GM19455 (cell line): ENCODE measurements at regions not wholly inside any gene's neighbourhood (a gene's known extent, or its start where the extent isn't known, plus 50 kb on each side); places are given as distances from the start of the nearest gene placed in this dataset.
"Not testable (repeated sequence)": the region's sequence is repeated elsewhere in the genome, so short reads cannot be mapped to it uniquely, and the experiment has no call there.

Source experiments
- ATAC-seq: cut with Tn5 transposase; IDR thresholded peaks from one replicate; pipeline ENCODE4 v1.9.1; 2021; ENCODE audit not compliant: unreplicated experiment

DNA sequence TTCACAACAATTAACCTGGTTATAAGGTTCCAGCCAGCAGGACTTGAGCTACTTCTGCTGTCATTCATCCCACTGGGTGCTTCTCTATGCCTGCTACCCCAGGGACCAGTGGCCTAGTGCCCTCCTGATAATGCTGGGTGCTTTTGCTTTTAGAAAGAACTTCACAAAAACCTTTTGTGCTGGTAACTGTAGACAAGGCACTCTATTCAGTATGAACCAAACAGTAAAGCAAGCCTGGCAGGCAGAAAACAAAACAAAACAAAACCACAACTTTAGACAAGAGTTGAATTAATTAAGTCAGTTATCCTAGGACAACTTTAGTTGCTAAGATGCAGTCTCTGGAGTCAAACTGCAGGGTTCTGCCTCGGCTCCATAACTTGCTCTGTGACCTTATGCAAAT, 61.9 kb upstream of the ADGRL2 start:
- no peak for ATAC-seq

DNA sequence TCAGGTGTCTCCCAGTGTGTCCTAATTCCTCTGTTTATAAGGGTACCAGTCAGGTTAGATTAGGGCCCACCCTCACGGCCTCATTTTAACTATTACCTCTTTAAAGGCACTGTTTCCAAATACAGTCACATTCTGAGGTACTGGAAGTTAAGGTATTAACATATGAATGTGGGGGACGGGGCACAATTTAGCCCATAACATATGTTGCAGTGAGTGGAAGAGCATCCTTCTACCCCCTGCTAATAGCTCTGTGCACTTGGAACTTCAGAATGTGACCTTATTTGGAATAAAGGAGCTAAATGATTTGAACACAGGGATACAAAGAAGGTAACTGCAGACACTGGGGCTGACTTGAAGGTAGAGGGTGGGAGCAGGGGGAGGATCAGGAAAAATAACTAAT, 67.3 kb upstream of the ADGRL2 start:
- ATAC-seq: no peak

DNA sequence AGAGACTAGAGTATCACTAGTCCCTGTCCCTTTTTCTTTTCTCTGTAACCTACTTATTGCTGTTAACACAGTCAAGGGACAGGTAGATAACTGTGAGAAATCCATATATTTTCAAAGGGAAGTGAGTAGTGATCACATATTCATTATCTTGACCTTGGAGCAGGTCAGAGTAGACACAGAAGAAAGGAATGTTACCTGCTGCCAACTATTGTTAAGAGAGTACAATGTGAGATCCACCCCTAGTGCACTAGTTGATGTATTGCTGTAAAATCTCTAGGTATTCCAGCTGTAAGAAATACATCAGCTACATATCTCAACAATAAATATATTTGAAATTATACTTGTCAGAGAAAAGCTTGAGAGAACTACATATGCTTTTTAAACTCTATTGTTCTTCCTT, 68.7 kb upstream of the ADGRL2 start:
- no peak for ATAC-seq

DNA sequence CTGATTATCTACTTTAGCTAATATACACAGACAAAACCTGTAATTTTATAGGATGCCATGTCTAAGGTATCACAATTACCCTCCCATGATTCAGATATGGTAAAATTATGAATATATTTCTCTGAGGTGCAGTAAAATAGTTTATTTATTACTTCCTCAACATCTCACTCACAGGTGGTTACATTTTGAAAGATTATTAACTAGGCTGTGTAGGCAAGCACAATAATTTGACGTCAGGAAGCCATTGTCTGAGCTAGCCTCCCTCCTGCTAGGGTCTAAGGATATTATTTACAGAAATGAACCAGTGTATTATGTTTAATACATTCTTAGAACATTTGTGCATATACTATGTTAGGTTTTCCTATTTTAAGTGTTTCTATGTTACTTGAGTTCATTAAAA, 69.9 kb upstream of the ADGRL2 start:
- ATAC-seq: no peak

DNA sequence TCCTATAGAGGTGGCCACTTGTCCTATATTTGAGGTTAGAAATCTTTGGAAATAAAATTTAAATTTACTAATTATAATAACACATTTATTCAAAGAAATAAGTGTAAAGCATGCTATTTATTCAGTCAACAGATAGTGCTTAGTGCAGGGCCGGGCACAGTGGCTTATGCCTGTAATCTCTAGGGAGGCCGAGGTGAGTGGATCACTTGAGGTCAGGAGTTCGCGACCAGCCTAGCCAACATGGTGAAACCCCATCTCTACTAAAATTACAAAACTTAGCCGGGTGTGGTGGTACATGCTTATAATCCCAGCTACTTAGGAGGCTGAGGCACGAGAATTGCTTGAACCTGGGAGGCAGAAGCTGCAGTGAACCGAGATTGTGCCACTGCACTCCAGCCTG, 70.4 kb upstream of the ADGRL2 start:
- ATAC-seq: not testable (repeated sequence)

DNA sequence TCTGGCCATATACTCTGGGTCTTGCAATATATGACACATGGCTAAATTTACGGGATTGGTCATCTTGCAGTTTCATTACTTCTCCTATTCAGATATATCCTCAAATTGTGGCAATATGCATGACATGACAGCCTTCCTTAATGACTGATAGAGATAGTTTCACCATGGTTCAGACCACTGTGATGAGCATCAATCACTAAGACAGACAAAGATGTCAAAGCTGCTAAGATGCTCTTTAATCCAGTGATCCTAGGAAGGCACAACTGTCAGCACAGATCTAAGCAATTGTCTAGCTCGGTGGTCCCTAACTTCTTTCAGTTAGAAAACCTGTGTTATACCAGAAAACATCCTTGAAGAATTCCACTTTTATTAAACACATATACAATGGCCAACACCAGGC, 70.9 kb upstream of the ADGRL2 start:
- no peak for ATAC-seq

DNA sequence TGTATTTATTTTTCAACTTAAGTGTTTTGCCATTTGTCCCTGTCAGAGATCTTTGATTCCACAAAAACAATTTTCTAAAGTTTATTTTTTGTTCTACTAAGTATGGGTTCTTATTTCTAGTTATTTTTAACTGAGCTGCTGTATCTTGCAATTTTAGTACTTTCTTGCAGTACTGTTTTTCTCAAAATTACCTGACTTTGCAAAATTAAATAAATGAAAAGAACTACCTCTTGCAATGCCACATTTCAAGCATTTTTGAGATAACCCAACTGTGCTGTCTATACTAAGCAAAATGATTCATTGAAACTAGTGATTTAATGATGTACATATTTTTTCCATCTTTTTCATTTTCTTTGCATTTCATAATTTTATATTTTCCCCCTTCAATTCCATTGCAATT, 71.5 kb upstream of the ADGRL2 start:
- ATAC-seq: no peak

DNA sequence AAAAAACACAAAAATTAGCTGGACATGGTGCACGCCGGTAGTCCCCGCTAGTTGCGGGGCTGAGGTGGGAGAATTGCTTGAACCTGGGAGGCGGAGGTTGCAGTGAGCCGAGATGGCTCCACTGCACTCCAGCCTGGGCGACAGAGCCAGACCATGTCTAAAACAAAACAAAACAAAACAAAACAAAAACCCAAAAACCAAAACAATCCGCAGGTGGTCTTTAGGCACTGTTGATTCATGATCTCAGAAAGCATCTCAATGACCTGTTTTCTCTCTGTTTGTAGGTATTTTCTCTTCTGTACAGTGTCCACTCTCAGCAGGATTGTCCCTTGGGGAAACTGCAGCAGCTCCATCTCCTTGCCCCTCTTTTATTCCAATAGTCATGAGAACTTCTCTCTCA, 74.9 kb upstream of the ADGRL2 start:
- ATAC-seq: no peak

DNA sequence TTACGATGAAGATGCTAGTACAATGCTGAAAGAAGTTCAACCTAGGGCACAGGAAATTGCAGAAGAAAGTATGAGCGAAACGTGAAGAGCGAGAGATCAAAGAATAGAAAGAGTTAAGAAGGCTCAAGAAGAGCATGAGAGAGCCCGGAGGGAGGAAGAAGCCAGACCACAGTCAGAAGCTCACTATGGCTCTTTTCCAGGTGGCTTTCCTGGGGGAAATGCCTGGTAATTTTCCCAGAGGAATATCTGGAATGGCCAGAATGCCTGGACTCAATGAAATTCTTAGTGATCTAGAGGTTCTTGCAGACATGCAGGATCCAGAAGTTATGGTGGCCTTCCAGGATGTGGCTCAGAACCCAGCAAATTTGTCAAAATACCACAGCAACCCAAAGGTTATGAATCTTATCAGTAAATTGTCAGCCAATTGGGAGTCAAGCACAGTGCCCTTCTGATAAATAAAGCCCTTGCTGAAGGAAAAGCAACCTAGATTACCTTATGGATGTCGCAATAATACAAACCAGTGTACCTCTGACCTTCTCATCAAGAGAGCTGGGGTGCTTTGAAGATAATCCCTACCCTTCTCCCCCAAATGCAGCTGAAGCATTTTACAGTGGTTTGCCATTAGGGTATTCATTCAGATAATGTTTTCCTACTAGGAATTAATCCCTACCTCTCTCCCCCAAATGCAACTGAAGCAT, 78.0 kb upstream of the ADGRL2 start:
- not testable (repeated sequence) for ATAC-seq

DNA sequence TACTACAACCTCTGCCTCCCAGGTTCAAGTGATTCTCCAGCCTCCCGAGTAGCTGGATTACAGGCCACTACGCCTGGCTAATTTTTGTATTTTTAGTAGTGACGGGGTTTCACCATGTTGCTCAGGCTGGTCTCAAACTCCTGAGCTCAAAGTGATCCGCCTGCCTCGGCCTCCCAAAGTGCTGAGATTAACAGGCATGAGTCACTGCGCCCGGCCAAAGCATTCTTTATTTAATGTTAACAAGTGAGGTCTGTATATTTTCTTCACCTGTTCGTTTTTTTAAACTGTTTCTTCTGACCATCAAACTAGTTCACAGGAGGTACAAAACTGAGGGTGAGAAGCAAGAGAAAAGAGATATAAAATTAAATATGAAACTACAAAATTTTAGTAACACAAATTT, 80.5 kb upstream of the ADGRL2 start:
- not testable (repeated sequence) for ATAC-seq

DNA sequence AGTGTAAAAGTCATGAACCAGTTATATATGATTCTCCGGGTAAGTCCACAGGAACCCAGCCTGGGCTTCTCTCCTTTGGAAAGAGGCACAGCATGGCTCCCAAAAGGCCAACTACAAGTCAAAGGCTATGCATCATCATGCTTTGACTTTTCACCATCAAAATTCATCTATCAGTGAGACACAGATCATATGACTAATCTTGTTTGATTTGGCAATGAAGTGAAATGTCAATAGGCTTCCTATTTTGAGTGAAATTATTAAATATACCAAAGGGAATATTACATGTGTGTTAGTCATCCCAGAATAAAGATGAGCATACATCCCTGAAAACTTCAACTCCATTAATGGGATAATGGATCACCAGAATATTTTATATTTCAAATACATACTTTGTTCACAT, 83.5 kb upstream of the ADGRL2 start:
- ATAC-seq: no peak

DNA sequence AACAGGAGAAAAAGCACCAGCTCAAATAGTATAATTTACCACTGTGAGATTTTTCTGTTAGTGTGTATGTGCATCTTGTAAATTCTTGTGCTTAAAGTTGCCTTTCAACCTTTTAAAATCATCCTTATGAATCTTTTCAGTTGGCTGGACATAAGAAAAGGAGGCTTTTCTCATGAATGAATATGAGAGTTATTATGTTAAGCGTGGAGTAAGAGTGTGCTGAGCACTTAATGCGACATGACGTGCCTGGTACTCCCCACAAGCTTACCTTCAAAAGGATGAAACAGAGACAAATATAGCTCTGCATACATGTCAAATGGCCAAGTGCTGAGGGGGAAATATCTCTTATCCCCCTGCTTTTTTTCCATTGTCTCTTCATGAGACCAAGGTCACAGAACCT, 85.3 kb upstream of the ADGRL2 start:
- ATAC-seq: no peak

DNA sequence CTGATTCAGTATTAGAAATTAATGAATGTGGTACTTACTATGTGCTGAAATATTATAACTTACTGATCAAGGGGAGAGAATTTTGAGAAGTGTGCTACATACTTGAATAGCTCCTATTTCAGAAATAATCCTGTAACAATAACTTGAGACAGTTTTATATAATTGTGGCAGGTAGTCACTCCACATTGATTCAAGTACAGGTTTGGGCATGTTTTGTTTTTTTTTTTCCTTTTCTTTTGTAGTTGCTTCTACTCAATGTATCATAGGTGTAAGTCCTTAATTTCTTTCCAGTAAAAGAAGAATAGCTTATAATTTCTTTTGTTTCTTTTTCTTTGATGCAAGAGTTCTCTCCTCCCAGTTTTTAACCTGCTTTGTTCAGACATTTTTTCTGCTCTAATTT, 86.1 kb upstream of the ADGRL2 start:
- ATAC-seq: no peak

DNA sequence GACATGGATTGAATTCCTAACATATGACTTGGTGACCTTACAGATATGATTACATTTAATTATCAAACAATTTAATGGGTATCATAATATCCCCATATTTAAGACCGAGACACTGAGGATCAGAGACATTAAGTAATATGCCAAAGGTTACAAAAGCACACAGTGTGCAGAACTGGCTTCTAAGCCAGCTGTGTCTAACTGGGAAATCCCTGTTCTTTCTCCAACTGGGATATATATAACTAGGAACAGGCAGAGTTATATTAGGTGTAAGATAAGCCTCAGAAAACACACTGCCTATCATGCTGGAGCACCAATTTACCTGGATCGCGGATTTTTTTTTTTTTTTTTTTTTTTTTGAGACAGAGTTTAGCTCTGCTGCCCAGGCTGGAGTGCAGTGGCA, 88.3 kb upstream of the ADGRL2 start:
- no peak for ATAC-seq

DNA sequence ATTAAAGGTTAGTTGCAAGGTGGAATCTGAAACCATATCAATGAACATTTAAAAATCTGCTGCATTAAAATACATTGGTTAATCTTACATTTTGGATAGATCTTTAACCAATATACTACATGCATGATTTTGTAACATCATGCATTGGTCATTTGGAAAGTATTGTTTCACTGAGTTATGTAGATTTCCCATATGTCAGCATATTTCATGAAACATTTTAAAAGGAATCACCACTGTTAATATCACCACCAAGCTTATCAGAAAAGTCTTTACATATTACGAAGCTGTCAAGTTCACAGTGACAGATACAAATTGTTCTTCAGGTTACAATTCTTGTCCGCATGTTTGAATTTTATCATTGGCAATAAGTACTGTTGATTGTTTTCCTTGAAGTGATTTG, 89.9 kb upstream of the ADGRL2 start:
- no peak for ATAC-seq

DNA sequence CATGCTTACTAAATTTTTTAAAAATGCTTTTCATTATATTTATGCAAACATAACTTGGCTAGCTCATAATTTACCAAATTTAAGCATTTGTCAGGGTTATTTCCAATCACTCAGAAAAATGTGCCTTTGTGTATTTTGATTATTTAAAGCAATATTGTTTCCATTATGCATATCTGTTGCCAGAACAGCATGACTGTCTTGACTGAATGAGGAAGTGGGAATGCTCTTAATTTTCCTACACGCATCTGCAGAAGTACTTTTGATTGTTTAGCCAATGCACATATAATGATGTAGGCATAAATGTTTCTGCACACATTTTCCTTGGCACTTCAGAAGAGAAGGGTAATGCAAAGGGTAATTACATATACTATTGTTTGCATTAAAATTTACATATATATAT, 92.5 kb upstream of the ADGRL2 start:
- no peak for ATAC-seq

DNA sequence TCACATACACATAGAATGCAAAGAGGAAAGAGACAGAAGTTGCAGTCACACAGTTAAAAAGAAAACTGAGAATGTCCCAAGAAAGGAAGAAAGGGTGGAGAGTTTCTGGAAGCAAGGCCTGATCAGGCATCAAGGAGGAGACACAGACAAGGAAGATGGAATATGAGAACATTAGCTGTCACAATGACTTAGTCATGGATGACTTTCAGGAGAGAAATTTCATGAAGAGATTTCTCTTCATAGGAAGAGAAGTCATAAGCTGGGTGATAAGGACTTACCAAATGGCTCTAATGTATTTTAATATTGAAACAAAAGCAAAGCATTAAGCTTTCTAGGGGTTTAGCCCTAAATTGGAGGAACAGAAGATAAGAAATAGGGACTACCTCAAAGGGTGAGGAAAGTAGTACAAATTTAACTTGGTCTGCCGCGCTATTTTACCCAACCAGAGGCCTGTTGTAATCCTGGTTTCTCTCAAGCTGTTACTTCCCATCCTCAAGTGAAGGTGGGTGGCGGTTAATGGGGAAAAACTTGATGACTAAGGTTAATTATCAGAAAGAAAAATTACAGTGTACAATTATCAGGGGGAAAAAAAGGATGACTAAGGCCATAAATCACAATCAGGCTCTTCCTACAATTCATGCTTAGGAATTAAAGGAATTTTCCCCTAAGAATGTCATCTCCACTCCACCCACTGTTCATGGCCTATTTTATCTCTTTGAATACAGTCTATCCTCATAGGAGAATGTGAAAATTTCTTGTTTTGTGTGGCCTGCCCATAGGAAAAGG, 93.9 kb upstream of the ADGRL2 start:
- ATAC-seq: no peak

DNA sequence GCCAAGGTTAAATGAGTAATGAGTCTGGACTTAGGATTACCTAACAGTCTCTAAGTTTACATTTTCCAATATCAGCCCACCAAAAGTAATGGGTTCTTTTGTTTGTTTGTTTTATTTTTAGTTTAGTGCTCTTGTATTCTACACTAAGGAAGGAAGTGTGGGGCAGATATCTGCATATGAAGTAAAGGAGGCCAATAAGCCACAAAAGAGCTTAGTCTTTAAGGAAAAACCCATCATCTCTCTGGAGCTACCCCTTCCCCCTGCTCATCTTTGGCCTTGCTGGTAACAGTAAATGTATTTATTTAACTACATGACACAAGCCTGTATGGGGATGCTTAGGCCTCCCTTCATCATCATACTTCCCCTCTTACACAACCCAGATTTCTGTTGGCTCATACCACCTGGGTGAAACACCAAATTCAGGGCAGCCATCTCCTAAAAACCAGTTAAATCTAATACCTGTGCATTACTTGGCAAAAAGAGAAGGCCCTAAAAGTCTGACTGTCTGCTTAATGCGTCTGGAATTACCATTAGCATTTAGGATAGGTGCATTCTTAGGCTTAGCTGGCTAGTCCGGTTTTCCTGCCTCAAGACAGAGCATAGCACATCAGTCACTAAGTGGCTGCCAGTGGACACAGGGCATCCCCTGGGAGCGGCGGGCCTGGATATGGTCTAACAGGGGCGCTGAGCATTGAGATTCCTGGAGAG, 96.8 kb upstream of the ADGRL2 start:
- no peak for ATAC-seq

DNA sequence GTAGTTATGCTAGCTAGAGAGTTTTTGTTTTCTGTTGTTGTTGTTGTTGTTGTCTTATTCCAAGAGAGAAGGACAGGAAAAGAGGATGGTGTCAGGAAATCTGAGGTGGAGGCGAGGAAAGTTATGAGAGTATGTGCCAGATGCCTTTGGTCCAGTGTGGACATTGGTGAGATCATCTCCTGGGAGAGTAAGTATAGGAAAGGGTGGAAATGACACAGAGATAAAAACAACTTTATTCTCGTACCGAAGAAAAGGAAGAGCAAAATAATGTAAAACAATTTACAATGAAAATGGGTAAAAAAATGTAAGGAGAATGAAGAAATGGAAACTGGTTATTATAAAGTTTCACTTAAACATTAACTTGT, 97.4 kb upstream of the ADGRL2 start:
- no peak for ATAC-seq

DNA sequence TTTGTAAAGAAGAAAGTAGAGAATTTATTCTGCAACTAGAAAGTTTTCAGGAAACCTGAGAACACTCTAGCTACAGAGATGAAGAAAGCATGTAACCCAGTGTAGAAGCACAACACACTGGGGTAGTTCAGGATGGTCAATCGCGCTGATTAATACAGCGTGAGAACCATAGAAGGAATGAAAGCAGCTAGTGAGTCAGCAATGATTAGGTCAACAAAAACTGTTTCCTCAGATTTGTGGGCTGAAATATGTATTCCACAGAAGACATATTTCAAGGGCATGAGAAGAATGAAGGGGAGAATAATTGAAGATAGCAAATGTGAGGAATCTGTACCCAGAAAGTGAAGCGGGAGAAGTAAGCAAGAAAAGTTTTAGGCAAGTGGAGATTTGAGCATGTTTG, 97.8 kb upstream of the ADGRL2 start:
- ATAC-seq: no peak

DNA sequence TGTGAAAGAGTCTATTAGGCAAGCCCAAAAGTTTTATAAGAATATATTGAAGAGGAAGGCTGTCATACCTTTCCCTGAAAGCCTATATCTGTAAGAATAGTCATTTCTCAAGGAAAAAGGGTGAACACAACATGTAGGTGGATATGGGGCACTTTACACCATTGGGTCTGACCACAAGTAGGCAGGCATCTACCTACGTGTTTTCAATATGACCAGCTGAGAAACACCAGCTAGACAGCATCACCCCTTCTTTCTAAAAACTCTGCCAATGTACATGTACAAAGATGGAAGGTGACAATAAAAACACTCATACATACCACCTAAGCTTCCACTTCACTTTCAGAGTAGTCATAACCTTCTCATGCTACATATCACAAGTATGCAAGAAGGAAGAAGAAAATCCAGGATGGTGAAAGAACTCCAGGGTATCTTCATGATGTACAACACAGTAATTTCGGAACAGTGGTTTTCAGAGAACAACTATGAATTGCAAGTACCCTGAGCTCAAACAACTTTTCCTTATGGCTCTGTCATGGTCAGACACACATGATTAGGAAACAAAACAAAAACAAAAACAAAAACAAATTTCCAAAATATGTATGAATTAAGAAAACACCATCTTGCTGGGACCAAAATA, 98.5 kb upstream of the ADGRL2 start:
- ATAC-seq: no peak
